Activated CD4-positive, alpha-beta T cell treated with anti-CD3 and anti-CD28 coated beads, Interleukin-2, amount 10 ng/mL, durations not matched to agents 7 days and 5 days (primary cell): ENCODE measurements at regions not wholly inside any gene's neighbourhood (a gene's known extent, or its start where the extent isn't known, plus 50 kb on each side); places are given as distances from the start of the nearest gene placed in this dataset.

Source experiments
- CTCF ChIA-PET: fragments of 350-600 bp; sonication (Branson Sonifier 250); formaldehyde crosslinking; loops from one replicate; lab custom pipeline; 2021; ENCODE audit warnings: antibody characterized with exemption; lab: Charles Lee
- POLR2A ChIA-PET: fragments of 350-600 bp; sonication (Branson Sonifier 250); formaldehyde crosslinking; loops from one replicate; lab custom pipeline; 2021; ENCODE audit warnings: antibody characterized with exemption; lab: Charles Lee
- DNase-seq: peaks from one replicate; pipeline ENCODE4 v3.0.0-alpha.2; 2020
- H3K27ac Mint-ChIP-seq: one replicate; pipeline ENCODE4 v1.8.0; 2021; ENCODE audit warnings: mild to moderate bottlenecking, moderate library complexity, mixed read lengths
- H3K27me3 Mint-ChIP-seq: one replicate; pipeline ENCODE4 v1.8.0; 2021; ENCODE audit warnings: mixed read lengths
- H3K36me3 Mint-ChIP-seq: one replicate; pipeline ENCODE4 v1.8.0; 2021; ENCODE audit warnings: low read depth, mixed read lengths
- H3K4me1 Mint-ChIP-seq: one replicate; pipeline ENCODE4 v1.8.0; 2021; ENCODE audit warnings: mixed read lengths
- H3K4me3 Mint-ChIP-seq: one replicate; pipeline ENCODE4 v1.8.0; 2021; ENCODE audit warnings: mild to moderate bottlenecking, moderate library complexity, mixed read lengths
- H3K9me3 Mint-ChIP-seq: one replicate; pipeline ENCODE4 v1.8.0; 2021; ENCODE audit warnings: mixed read lengths

- H3K36me3 Mint-ChIP-seq = no peaks in the 10 kb centered on the region
- CTCF ChIA-PET = no interaction called here
- POLR2A ChIA-PET = no interaction called here
Measured at GRCh38 chr6:3999800-4000661, 78.9 kb downstream of the FAM217A start.

GRCh38 chr6:4004249-4004648, 74.7 kb downstream of the FAM217A start:
- ChIA-PET POLR2A (no interaction called here), CTCF (interaction anchor here (1.3 kb wide), 1 partner anchor 17 kb away, joined by 4 read pairs; a partner anchor contains a TSS)
- Mint-ChIP-seq H3K27ac (no peak overlapping the region), H3K4me3 (no peak overlapping the region), H3K4me1 (peaks cover 18% of the 10 kb centered on the region), H3K9me3 (no peaks in the 10 kb centered on the region), H3K36me3 (peaks cover 3% of the 10 kb centered on the region), H3K27me3 (no peaks in the 10 kb centered on the region)
- DNase-seq = no peak

More at GRCh38 chr6:3999800-4000661, 78.9 kb downstream of the FAM217A start:
- H3K27ac Mint-ChIP-seq = no peak overlapping the region
- peaks cover 6% of the 10 kb centered on the region for H3K4me1 Mint-ChIP-seq
- DNase-seq = no peak
- H3K9me3 Mint-ChIP-seq = no peaks in the 10 kb centered on the region
- H3K27me3 Mint-ChIP-seq = no peaks in the 10 kb centered on the region
- no peak overlapping the region for H3K4me3 Mint-ChIP-seq

- no peaks in the 10 kb centered on the region for H3K27me3 Mint-ChIP-seq
- peak; percentile 43 for DNase-seq
- H3K27ac Mint-ChIP-seq = no peak overlapping the region
- ChIA-PET CTCF (interaction anchor here (0.9 to 1.4 kb wide), 4 partner anchors 13 to 276 kb away, joined by 3 to 4 read pairs (median 3); partner anchors contain the start of gene FAM50B), POLR2A (no interaction called here)
- no peak overlapping the region for H3K4me3 Mint-ChIP-seq
- peaks cover 3% of the 10 kb centered on the region for H3K9me3 Mint-ChIP-seq
- H3K36me3 Mint-ChIP-seq = peaks cover 26% of the 10 kb centered on the region
- peaks cover 50% of the 10 kb centered on the region for H3K4me1 Mint-ChIP-seq
Measured at GRCh38 chr6:4008324-4009047, 70.5 kb downstream of the FAM217A start.

GRCh38 chr6:4009486-4009885, 69.5 kb downstream of the FAM217A start:
- H3K27ac Mint-ChIP-seq = no peak overlapping the region
- no peak for DNase-seq
- CTCF ChIA-PET = interaction anchor here (1.0 to 1.4 kb wide), 3 partner anchors 144 to 268 kb away, joined by 3 read pairs; no protein-coding TSS in a partner anchor
- no peak overlapping the region for H3K4me3 Mint-ChIP-seq
- POLR2A ChIA-PET = no interaction called here
- peaks cover 58% of the 10 kb centered on the region for H3K4me1 Mint-ChIP-seq
- peaks cover 3% of the 10 kb centered on the region for H3K9me3 Mint-ChIP-seq
- no peaks in the 10 kb centered on the region for H3K27me3 Mint-ChIP-seq
- peaks cover 36% of the 10 kb centered on the region for H3K36me3 Mint-ChIP-seq

- Mint-ChIP-seq H3K27me3 (no peaks in the 10 kb centered on the region), H3K36me3 (peaks cover 40% of the 10 kb centered on the region), H3K4me3 (no peak overlapping the region), H3K4me1 (peaks cover 62% of the 10 kb centered on the region), H3K27ac (peak overlapping the region; percentile 73), H3K9me3 (peaks cover 3% of the 10 kb centered on the region)
- ChIA-PET CTCF (interaction anchor here (1.0 to 1.6 kb wide), 3 partner anchors 11 to 267 kb away, joined by 3 to 7 read pairs (median 3); a partner anchor contains a TSS), POLR2A (no interaction called here)
- no peak for DNase-seq
Measured at GRCh38 chr6:4010048-4010447, 68.9 kb downstream of the FAM217A start.

GRCh38 chr6:4010689-4011090, 68.2 kb downstream of the FAM217A start:
- POLR2A ChIA-PET = no interaction called here
- H3K4me1 Mint-ChIP-seq = peaks cover 64% of the 10 kb centered on the region
- peak; percentile 50 for DNase-seq
- CTCF ChIA-PET = interaction anchor here (1.1 to 1.6 kb wide), 2 partner anchors 11 to 267 kb away, joined by 3 to 7 read pairs; a partner anchor contains a TSS
- peaks cover 3% of the 10 kb centered on the region for H3K9me3 Mint-ChIP-seq
- H3K27me3 Mint-ChIP-seq = no peaks in the 10 kb centered on the region
- H3K4me3 Mint-ChIP-seq = peak overlapping the region; percentile 60
- H3K36me3 Mint-ChIP-seq = peaks cover 44% of the 10 kb centered on the region
- H3K27ac Mint-ChIP-seq = peak overlapping the region; percentile 89

- H3K9me3 Mint-ChIP-seq = peaks cover 3% of the 10 kb centered on the region
- H3K36me3 Mint-ChIP-seq = peaks cover 47% of the 10 kb centered on the region
- H3K4me1 Mint-ChIP-seq = peaks cover 75% of the 10 kb centered on the region
- CTCF ChIA-PET = interaction anchor here (1.1 kb wide), 2 partner anchors 22 to 143 kb away, joined by 3 read pairs; no protein-coding TSS in a partner anchor
- H3K27ac Mint-ChIP-seq = no peak overlapping the region
- no peak overlapping the region for H3K4me3 Mint-ChIP-seq
- POLR2A ChIA-PET = no interaction called here
- no peaks in the 10 kb centered on the region for H3K27me3 Mint-ChIP-seq
- DNase-seq = no peak
Measured at GRCh38 chr6:4012826-4013225, 66.1 kb downstream of the FAM217A start.

GRCh38 chr6:4017058-4017739, 61.7 kb downstream of the FAM217A start:
- POLR2A ChIA-PET = no interaction called here
- CTCF ChIA-PET = interaction anchor here (1.0 to 1.2 kb wide), 2 partner anchors 38 to 169 kb away, joined by 3 to 4 read pairs; partner anchors contain the start of gene FAM50B
- peak overlapping the region; percentile 82 for H3K4me3 Mint-ChIP-seq

GRCh38 chr6:4017834-4018170, 61.1 kb downstream of the FAM217A start:
- POLR2A ChIA-PET = no interaction called here
- CTCF ChIA-PET = interaction anchor here (0.7 to 1.2 kb wide), 3 partner anchors 37 to 169 kb away, joined by 3 to 4 read pairs (median 3); partner anchors contain the start of gene FAM50B
- H3K4me3 Mint-ChIP-seq = peak overlapping the region; percentile 82
- peak; percentile 38 for DNase-seq
- H3K9me3 Mint-ChIP-seq = peaks cover 3% of the 10 kb centered on the region
- peak overlapping the region; percentile 95 for H3K27ac Mint-ChIP-seq
- peaks cover 63% of the 10 kb centered on the region for H3K4me1 Mint-ChIP-seq
- H3K27me3 Mint-ChIP-seq = no peaks in the 10 kb centered on the region
- peaks cover 39% of the 10 kb centered on the region for H3K36me3 Mint-ChIP-seq

More at GRCh38 chr6:4017058-4017739, 61.7 kb downstream of the FAM217A start:
- no peak for DNase-seq
- peaks cover 41% of the 10 kb centered on the region for H3K36me3 Mint-ChIP-seq
- H3K4me1 Mint-ChIP-seq = peaks cover 64% of the 10 kb centered on the region
- H3K27me3 Mint-ChIP-seq = no peaks in the 10 kb centered on the region
- peak overlapping the region; percentile 95 for H3K27ac Mint-ChIP-seq
- H3K9me3 Mint-ChIP-seq = peaks cover 3% of the 10 kb centered on the region

- peak overlapping the region; percentile 82 for H3K4me3 Mint-ChIP-seq
- H3K4me1 Mint-ChIP-seq = peaks cover 62% of the 10 kb centered on the region
- peaks cover 1% of the 10 kb centered on the region for H3K9me3 Mint-ChIP-seq
- H3K27ac Mint-ChIP-seq = peak overlapping the region; percentile 95
- no peaks in the 10 kb centered on the region for H3K27me3 Mint-ChIP-seq
- ChIA-PET CTCF (interaction anchor here (0.7 to 1.6 kb wide), 4 partner anchors 37 to 170 kb away, joined by 3 to 4 read pairs (median 4); partner anchors contain the start of gene FAM50B), POLR2A (no interaction called here)
- H3K36me3 Mint-ChIP-seq = peaks cover 37% of the 10 kb centered on the region
- peak; percentile 96 for DNase-seq
Measured at GRCh38 chr6:4018171-4018923, 60.6 kb downstream of the FAM217A start.
